PC-9 (cell line): ENCODE measurements at regions not wholly inside any gene's neighbourhood (a gene's known extent, or its start where the extent isn't known, plus 50 kb on each side); places are given as distances from the start of the nearest gene placed in this dataset.

Source experiments
- BruUV-seq: library from RNA; stranded (reverse); fragments of 400-500 nt; replicated peaks from 2 replicates; lab custom pipeline; 2021; lab: Mats Ljungman, UMichigan
- CTCF ChIA-PET: fragments of 300-600 bp; sonication (Branson Sonifier 250); formaldehyde crosslinking; loops from one replicate; lab custom pipeline; 2022; ENCODE audit warnings: antibody characterized with exemption; lab: Charles Lee
- POLR2A ChIA-PET: fragments of 300-600 bp; sonication (Branson Sonifier 250); formaldehyde crosslinking; loops from one replicate; lab custom pipeline; 2022; ENCODE audit warnings: antibody characterized with exemption; ENCODE audit not compliant: unreplicated experiment; lab: Charles Lee
- DNase-seq, 2 experiments: peaks; one replicate each; pipeline versions ENCODE4 v3.0.0 to v3.0.0-alpha.2; 2015 to 2022; ENCODE audit warnings: mixed read lengths in 1 of 2
- H2AFZ ChIP-seq: fragments of 200-600 bp; sonication (generic); 2 replicates; pipeline ENCODE4 v1.8.1; 2017; ENCODE audit warnings: antibody characterized with exemption
- H3F3A ChIP-seq: fragments of 200-600 bp; sonication (generic); 2 replicates; pipeline ENCODE4 v1.8.1; 2017; ENCODE audit warnings: antibody characterized with exemption, mild to moderate bottlenecking, low read depth; ENCODE audit not compliant: insufficient read depth
- H3K27ac ChIP-seq: fragments of 200-600 bp; sonication (generic); 2 replicates; pipeline ENCODE4 v1.6.1; 2016; ENCODE audit warnings: mixed run types
- H3K27me3 ChIP-seq: fragments of 200-600 bp; sonication (generic); 2 replicates; pipeline ENCODE4 v1.6.1; 2016; ENCODE audit warnings: low read depth, mixed run types; ENCODE audit not compliant: insufficient read depth
- H3K36me3 ChIP-seq: fragments of 200-600 bp; sonication (generic); 2 replicates; pipeline ENCODE4 v1.6.1; 2016; ENCODE audit warnings: low read depth, mixed run types
- H3K4me1 ChIP-seq: fragments of 200-600 bp; sonication (generic); replicated peaks from 2 replicates; pipeline ENCODE4 v1.6.1; 2016; ENCODE audit warnings: mixed run types; ENCODE audit not compliant: insufficient read depth
- H3K4me2 ChIP-seq: fragments of 200-600 bp; sonication (generic); 2 replicates; pipeline ENCODE4 v1.6.1; 2017; ENCODE audit warnings: mixed run types
- H3K4me3 ChIP-seq: fragments of 200-600 bp; sonication (generic); 2 replicates; pipeline ENCODE4 v1.6.1; 2016; ENCODE audit warnings: mixed run types
- H3K79me2 ChIP-seq: fragments of 200-600 bp; sonication (generic); 2 replicates; pipeline ENCODE4 v1.6.1; 2017; ENCODE audit warnings: low read depth, mixed run types
- H3K9me2 ChIP-seq: fragments of 200-600 bp; sonication (generic); 2 replicates; pipeline ENCODE4 v1.8.1; 2017; ENCODE audit warnings: mild to moderate bottlenecking; ENCODE audit not compliant: insufficient read depth
- H3K9me3 ChIP-seq: fragments of 200-600 bp; sonication (generic); 2 replicates; pipeline ENCODE4 v1.8.1; 2016; ENCODE audit warnings: low read depth; ENCODE audit not compliant: insufficient read depth
- H4K20me1 ChIP-seq: fragments of 200-600 bp; sonication (generic); 2 replicates; pipeline ENCODE4 v1.8.1; 2017; ENCODE audit not compliant: insufficient read depth
- EZH2 ChIP-seq: fragments of 200-600 bp; sonication (generic); IDR thresholded peaks from 2 replicates; pipeline ENCODE4 v1.8.0; 2017; ENCODE audit warnings: antibody characterized with exemption, low read depth
- intact Hi-C: fragments of 100-400 bp; cut with micrococcal nuclease; formaldehyde crosslinking; loops from one replicate; pipeline ENCODE4 v1.10.0; 2022; ENCODE audit not compliant: unreplicated experiment
- TF ChIP-seq, protein P1 (sequence below): fragments of 200-600 bp; sonication (generic); conservative IDR thresholded peaks from 2 replicates; pipeline ENCODE4 v1.6.1; 2017; ENCODE audit warnings: mixed run types, antibody characterized with exemption, mild to moderate bottlenecking, moderate library complexity

DNA sequence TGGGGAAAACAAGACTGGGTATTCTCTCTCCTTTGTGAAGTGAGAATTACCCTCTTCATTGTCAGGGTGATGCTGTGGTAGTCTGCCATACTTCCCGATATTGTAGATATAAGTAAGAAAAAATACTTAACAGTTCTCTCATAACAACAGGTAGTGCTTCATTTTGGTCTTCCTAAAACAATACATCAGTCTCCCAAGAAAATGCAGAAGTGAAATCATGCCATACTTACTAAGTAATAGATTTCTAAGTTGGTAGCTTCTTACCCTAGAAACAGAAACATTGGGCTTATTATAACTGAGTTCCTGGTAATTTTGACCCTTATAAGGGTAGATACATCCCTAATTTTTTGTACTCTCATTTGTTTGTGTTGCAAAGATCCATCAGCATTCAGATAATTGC is 460.7 kb upstream of the DCC start:
- TF ChIP-seq EZH2: no peak
- TF ChIP-seq, protein P1, sequence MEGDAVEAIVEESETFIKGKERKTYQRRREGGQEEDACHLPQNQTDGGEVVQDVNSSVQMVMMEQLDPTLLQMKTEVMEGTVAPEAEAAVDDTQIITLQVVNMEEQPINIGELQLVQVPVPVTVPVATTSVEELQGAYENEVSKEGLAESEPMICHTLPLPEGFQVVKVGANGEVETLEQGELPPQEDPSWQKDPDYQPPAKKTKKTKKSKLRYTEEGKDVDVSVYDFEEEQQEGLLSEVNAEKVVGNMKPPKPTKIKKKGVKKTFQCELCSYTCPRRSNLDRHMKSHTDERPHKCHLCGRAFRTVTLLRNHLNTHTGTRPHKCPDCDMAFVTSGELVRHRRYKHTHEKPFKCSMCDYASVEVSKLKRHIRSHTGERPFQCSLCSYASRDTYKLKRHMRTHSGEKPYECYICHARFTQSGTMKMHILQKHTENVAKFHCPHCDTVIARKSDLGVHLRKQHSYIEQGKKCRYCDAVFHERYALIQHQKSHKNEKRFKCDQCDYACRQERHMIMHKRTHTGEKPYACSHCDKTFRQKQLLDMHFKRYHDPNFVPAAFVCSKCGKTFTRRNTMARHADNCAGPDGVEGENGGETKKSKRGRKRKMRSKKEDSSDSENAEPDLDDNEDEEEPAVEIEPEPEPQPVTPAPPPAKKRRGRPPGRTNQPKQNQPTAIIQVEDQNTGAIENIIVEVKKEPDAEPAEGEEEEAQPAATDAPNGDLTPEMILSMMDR: no peak
- Histone ChIP-seq H4K20me1 (no peaks in the 10 kb centered on the region), H3K27me3 (no peaks in the 10 kb centered on the region), H3K4me3 (no peak overlapping the region), H3F3A (no peaks in the 10 kb centered on the region), H3K4me1 (no peaks in the 10 kb centered on the region), H3K27ac (no peak overlapping the region), H3K36me3 (no peaks in the 10 kb centered on the region), H3K9me3 (no peaks in the 10 kb centered on the region), H3K9me2 (no peaks in the 10 kb centered on the region), H3K79me2 (no peaks in the 10 kb centered on the region), H3K4me2 (no peak overlapping the region), H2AFZ (no peak overlapping the region)
- ChIA-PET POLR2A (no interaction called here), CTCF (interaction anchor here (0.5 kb wide), 1 partner anchor 356 kb away, joined by 3 read pairs; no protein-coding TSS in a partner anchor)
- no peak for DNase-seq
- BruUV-seq: no TSS peak
- intact Hi-C loops: no loop called here

DNA sequence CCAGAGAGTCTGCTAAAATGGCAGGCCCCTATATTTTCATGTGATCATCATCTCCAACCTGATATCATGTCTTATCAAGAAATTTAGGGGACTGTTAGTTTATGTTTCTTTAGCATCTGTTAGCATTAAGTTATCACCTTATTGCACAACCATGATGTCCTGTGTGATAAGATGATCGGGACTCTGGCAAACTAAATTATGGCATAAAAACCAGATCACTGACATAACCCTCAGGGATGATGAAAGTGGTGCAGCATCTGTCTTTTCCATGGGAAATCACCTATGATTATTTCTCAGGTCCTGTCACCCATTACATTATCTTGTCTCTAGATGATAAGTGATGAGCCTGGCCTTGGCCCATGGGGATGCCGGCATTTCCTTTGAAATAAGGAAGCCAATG is 458.6 kb upstream of the DCC start:
- Histone ChIP-seq H4K20me1 (no peaks in the 10 kb centered on the region), H3K36me3 (no peaks in the 10 kb centered on the region), H2AFZ (no peak overlapping the region), H3F3A (no peaks in the 10 kb centered on the region), H3K4me3 (no peak overlapping the region), H3K4me2 (no peak overlapping the region), H3K27ac (no peak overlapping the region), H3K9me3 (no peaks in the 10 kb centered on the region), H3K27me3 (no peaks in the 10 kb centered on the region), H3K4me1 (no peaks in the 10 kb centered on the region), H3K79me2 (no peaks in the 10 kb centered on the region), H3K9me2 (no peaks in the 10 kb centered on the region)
- no peak for DNase-seq
- TF ChIP-seq, protein P1: no peak
- TF ChIP-seq EZH2: no peak
- BruUV-seq: no TSS peak
- intact Hi-C loops: no loop called here
- ChIA-PET CTCF (no interaction called here), POLR2A (no interaction called here)

DNA sequence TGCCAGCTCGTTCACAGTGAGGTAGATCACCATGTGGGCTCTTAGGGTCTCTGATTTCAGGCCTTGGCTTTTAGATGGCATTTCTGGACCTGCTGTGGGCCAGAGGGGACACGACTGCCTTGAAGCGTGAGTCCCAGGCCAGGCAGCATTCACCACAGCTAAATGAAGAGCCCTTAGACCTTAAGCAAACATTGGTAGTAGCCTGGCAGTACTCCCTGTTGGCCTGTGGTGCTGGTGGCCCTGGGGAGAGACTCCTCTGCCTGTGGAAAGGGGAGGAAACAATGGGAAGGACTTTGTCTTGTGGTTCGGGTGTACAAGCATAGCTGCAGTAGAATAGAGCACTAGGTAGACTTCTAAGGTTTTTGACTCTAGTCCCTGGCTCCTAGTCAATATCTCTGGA is 456.0 kb upstream of the DCC start:
- no peaks in the 10 kb centered on the region for H3K27me3 ChIP-seq
- no peaks in the 10 kb centered on the region for H4K20me1 ChIP-seq
- no peak overlapping the region for H3K4me2 ChIP-seq
- BruUV-seq: no TSS peak
- H3K36me3 ChIP-seq: no peaks in the 10 kb centered on the region
- POLR2A ChIA-PET: no interaction called here
- CTCF ChIA-PET: no interaction called here
- no peaks in the 10 kb centered on the region for H3F3A ChIP-seq
- TF ChIP-seq, protein P1: no peak
- no peak for TF ChIP-seq EZH2
- H3K4me3 ChIP-seq: no peak overlapping the region
- H3K79me2 ChIP-seq: no peaks in the 10 kb centered on the region
- no peaks in the 10 kb centered on the region for H3K9me3 ChIP-seq
- H3K9me2 ChIP-seq: no peaks in the 10 kb centered on the region
- intact Hi-C loops: no loop called here
- no peak overlapping the region for H3K27ac ChIP-seq
- DNase-seq: no peak
- H2AFZ ChIP-seq: no peak overlapping the region
- no peaks in the 10 kb centered on the region for H3K4me1 ChIP-seq
